IMR-90 (cell line): ENCODE measurements at regions not wholly inside any gene's neighbourhood (a gene's known extent, or its start where the extent isn't known, plus 50 kb on each side); places are given as distances from the start of the nearest gene placed in this dataset.
A peak's percentile ranks its signal among the peaks of the same experiment; 100 is the strongest.

ENCODE experiments used
- ATAC-seq: fragments of 200-7000 bp; cut with Tn5 transposase; 2 replicates; pipeline ENCODE4 v1.9.1; 2020; ENCODE audit warnings: low read depth, mild to moderate bottlenecking, moderate library complexity
- BruUV-seq: library from RNA; stranded (reverse); fragments of 400-500 nt; replicated peaks from 2 replicates; lab custom pipeline; 2021; lab: Mats Ljungman, UMichigan
- CTCF ChIA-PET: fragments of 300-600 bp; formaldehyde crosslinking; extraction: SDS; loops from one replicate; lab custom pipeline; 2021; ENCODE audit warnings: antibody characterized with exemption; lab: Yijun Ruan, JAX
- POLR2A ChIA-PET: fragments of 300-600 bp; sonication (Branson Sonifier 250); formaldehyde crosslinking; loops from one replicate; lab custom pipeline; 2022; ENCODE audit warnings: antibody characterized with exemption; ENCODE audit not compliant: unreplicated experiment; lab: Charles Lee
- DNase-seq: peaks from one replicate; pipeline ENCODE4 v3.0.0; 2013
- H2AFZ ChIP-seq: replicated peaks from 2 replicates; pipeline ENCODE3; 2013; ENCODE audit warnings: low read length, mild to moderate bottlenecking; ENCODE audit not compliant: poor library complexity
- H2AK5ac ChIP-seq: 2 replicates; pipeline ENCODE4 v1.6.1; 2013; ENCODE audit warnings: low read depth, low read length, inconsistent platforms
- H2AK9ac ChIP-seq: replicated peaks from 2 replicates; pipeline ENCODE3; 2013; ENCODE audit warnings: mild to moderate bottlenecking, low read depth, low read length, moderate library complexity; ENCODE audit not compliant: poor library complexity
- H2BK120ac ChIP-seq: 2 replicates; pipeline ENCODE4 v1.6.1; 2013; ENCODE audit warnings: low read depth, low read length, inconsistent platforms
- H2BK15ac ChIP-seq: 3 replicates; pipeline ENCODE4 v1.6.1; 2013; ENCODE audit warnings: low read depth, low read length, inconsistent platforms
- H2BK20ac ChIP-seq: 2 replicates; pipeline ENCODE4 v1.6.1; 2013; ENCODE audit warnings: low read depth, mild to moderate bottlenecking, inconsistent platforms, low read length, moderate library complexity
- H2BK5ac ChIP-seq: 2 replicates; pipeline ENCODE4 v1.6.1; 2013; ENCODE audit warnings: mild to moderate bottlenecking, low read depth, low read length, inconsistent platforms; ENCODE audit not compliant: poor library complexity, severe bottlenecking
- H3K14ac ChIP-seq: replicated peaks from 2 replicates; pipeline ENCODE4 v1.6.1; 2013; ENCODE audit warnings: low read depth, low read length, inconsistent platforms
- H3K18ac ChIP-seq: 2 replicates; pipeline ENCODE4 v1.6.1; 2013; ENCODE audit warnings: low read depth, low read length, control low read depth
- H3K23ac ChIP-seq: 2 replicates; pipeline ENCODE4 v1.6.1; 2013; ENCODE audit warnings: low read depth, low read length, inconsistent platforms
- H3K27ac ChIP-seq: 2 replicates; pipeline ENCODE4 v1.5.1; 2013; ENCODE audit warnings: mild to moderate bottlenecking, control low read depth, low read length; ENCODE audit not compliant: insufficient read depth
- H3K27me3 ChIP-seq: 2 replicates; pipeline ENCODE4 v1.6.1; 2013; ENCODE audit warnings: low read length; ENCODE audit not compliant: control insufficient read depth, insufficient read depth
- H3K36me3 ChIP-seq: 2 replicates; pipeline ENCODE4 v1.6.1; 2013; ENCODE audit warnings: low read length, mixed read lengths; ENCODE audit not compliant: control insufficient read depth, insufficient read depth
- H3K4ac ChIP-seq: 2 replicates; pipeline ENCODE4 v1.6.1; 2013; ENCODE audit warnings: low read depth, low read length, inconsistent platforms
- H3K4me1 ChIP-seq: 2 replicates; pipeline ENCODE4 v1.6.1; 2013; ENCODE audit warnings: low read length, mixed read lengths; ENCODE audit not compliant: control insufficient read depth, insufficient read depth
- H3K4me2 ChIP-seq: 2 replicates; pipeline ENCODE4 v1.6.1; 2013; ENCODE audit warnings: low read depth, mild to moderate bottlenecking, control low read depth, low read length, moderate library complexity
- H3K4me3 ChIP-seq: 2 replicates; pipeline ENCODE4 v1.5.1; 2013; ENCODE audit warnings: low read depth, mild to moderate bottlenecking, control low read depth, low read length, moderate library complexity; ENCODE audit not compliant: insufficient read depth
- H3K56ac ChIP-seq: 2 replicates; pipeline ENCODE4 v1.6.1; 2013; ENCODE audit warnings: low read length, inconsistent platforms; ENCODE audit not compliant: insufficient read depth; ENCODE audit errors: extremely low read depth
- H3K79me1 ChIP-seq, 2 experiments: 2 replicates each; pipeline ENCODE4 v1.6.1; 2013; ENCODE audit warnings: low read length in 2 of 2, inconsistent platforms in 1 of 2, low read depth in 1 of 2
- H3K9ac ChIP-seq: 2 replicates; pipeline ENCODE4 v1.6.1; 2013; ENCODE audit warnings: low read depth, low read length, control low read depth
- H3K9me1 ChIP-seq: 2 replicates; pipeline ENCODE4 v1.6.1; 2013; ENCODE audit warnings: low read length, inconsistent platforms; ENCODE audit not compliant: insufficient read depth
- H3K9me3 ChIP-seq: 2 replicates; pipeline ENCODE4 v1.6.1; 2013; ENCODE audit warnings: low read length; ENCODE audit not compliant: control insufficient read depth, insufficient read depth
- H4K20me1 ChIP-seq: 2 replicates; pipeline ENCODE4 v1.6.1; 2013; ENCODE audit warnings: low read length, inconsistent platforms; ENCODE audit not compliant: insufficient read depth
- H4K5ac ChIP-seq: 2 replicates; pipeline ENCODE4 v1.6.1; 2013; ENCODE audit warnings: mild to moderate bottlenecking, low read depth, low read length, control low read depth
- H4K8ac ChIP-seq, 2 experiments: 2 replicates each; pipeline ENCODE4 v1.6.1; 2013; ENCODE audit warnings: low read depth in 2 of 2, low read length in 2 of 2, control low read depth in 1 of 2, inconsistent platforms in 1 of 2
- H4K91ac ChIP-seq: 2 replicates; pipeline ENCODE4 v1.6.1; 2013; ENCODE audit warnings: low read depth, low read length, inconsistent platforms; ENCODE audit not compliant: insufficient read depth
- CEBPB ChIP-seq: IDR thresholded peaks from 2 replicates; pipeline ENCODE4 v1.6.1; 2012; ENCODE audit warnings: low read depth, low read length, improper control_type of control experiment
- NFE2L2 ChIP-seq: fragments of 150-350 bp; IDR thresholded peaks from 2 replicates; pipeline ENCODE4 v1.6.1; 2016; ENCODE audit warnings: low read depth, mild to moderate bottlenecking, low read length
- RCOR1 ChIP-seq: IDR thresholded peaks from 2 replicates; pipeline ENCODE4 v1.6.1; 2012; ENCODE audit warnings: mild to moderate bottlenecking, low read length, improper control_type of control experiment; ENCODE audit not compliant: insufficient replicate concordance
- WGBS, 2 experiments: methylation state at CpG; one replicate each; pipeline versions ENCODE4 v1.1.5 to v1.1.7; 2013; ENCODE audit warnings: missing lambda C conversion rate in 2 of 2; ENCODE audit not compliant: insufficient read length in 1 of 2; ENCODE audit errors: extremely low coverage in 2 of 2; 5-methylcytosine and 5-hydroxymethylcytosine counted together
- dilution Hi-C: fragments of 300-500 bp; cut with HindIII; formaldehyde crosslinking; loops from one replicate; pipeline ENCODE4 v1.14.3; 2018; ENCODE audit warnings: low sequenced_read_pairs; ENCODE audit not compliant: unreplicated experiment
- in situ Hi-C: fragments of 300-500 bp; cut with MboI; formaldehyde crosslinking; loops from 3 replicates; pipeline ENCODE4 v1.14.3; 2019; ENCODE audit warnings: low sequenced_read_pairs, inconsistent platforms, mixed read lengths
- intact Hi-C: fragments of 100-400 bp; cut with micrococcal nuclease; formaldehyde crosslinking; loops from 2 replicates; pipeline ENCODE4 v1.10.0; 2022

- BruUV-seq, result no TSS peak
- Histone ChIP-seq H2BK20ac (no peak overlapping the region), H3K14ac (no peak overlapping the region), H3K27ac (no peak overlapping the region), H3K4me1 (no peaks in the 10 kb centered on the region), H2AK9ac (no peak overlapping the region), H3K27me3 (peaks cover 1% of the 10 kb centered on the region; the same call in 1 of the 2 replicates), H3K23ac (no peak overlapping the region), H3K18ac (no peak overlapping the region), H4K91ac (no peak overlapping the region), H3K9me3 (peaks cover 1% of the 10 kb centered on the region; the same call in 1 of the 2 replicates), H3K4me2 (no peak overlapping the region; the same call in 1 of the 2 replicates), H3K9ac (no peak overlapping the region), H2BK5ac (no peak overlapping the region), H4K8ac (no peak overlapping the region), H4K20me1 (no peaks in the 10 kb centered on the region), H2AFZ (no peak overlapping the region), H3K9me1 (no peaks in the 10 kb centered on the region), H2BK15ac (no peak overlapping the region), H4K5ac (no peak overlapping the region), H3K4me3 (no peak overlapping the region), H2BK120ac (no peak overlapping the region), H3K4ac (no peak overlapping the region), H2AK5ac (no peak overlapping the region), H3K36me3 (no peaks in the 10 kb centered on the region), H3K79me1 (no peaks in the 10 kb centered on the region), H3K56ac (no peak overlapping the region)
- ChIA-PET CTCF (no interaction called here), POLR2A (no interaction called here)
- no peak for TF ChIP-seq NFE2L2
- TF ChIP-seq RCOR1, result no peak
- 0 out of 2 replicates have a peak, but pooled peaks have one; percentile 4 for TF ChIP-seq CEBPB
- DNase-seq, result peak; percentile 34
- in situ Hi-C loops, result no loop called here
- WGBS, 2 experiments, result no CpG with 5 or more reads among the region's 4 CpGs
- ATAC-seq, result peak; percentile 21; the same call in 1 of the 2 replicates
- intact Hi-C loops, result no loop called here
- dilution Hi-C loops, result no loop called here
Observed at GRCh38 chrX:40960041-40960440, 125.2 kb upstream of the USP9X start.
